ENCODE measurements at regions not wholly inside any gene's neighbourhood (a gene's known extent, or its start where the extent isn't known, plus 50 kb on each side); places are given as distances from the start of the nearest gene placed in this dataset.

DNA sequence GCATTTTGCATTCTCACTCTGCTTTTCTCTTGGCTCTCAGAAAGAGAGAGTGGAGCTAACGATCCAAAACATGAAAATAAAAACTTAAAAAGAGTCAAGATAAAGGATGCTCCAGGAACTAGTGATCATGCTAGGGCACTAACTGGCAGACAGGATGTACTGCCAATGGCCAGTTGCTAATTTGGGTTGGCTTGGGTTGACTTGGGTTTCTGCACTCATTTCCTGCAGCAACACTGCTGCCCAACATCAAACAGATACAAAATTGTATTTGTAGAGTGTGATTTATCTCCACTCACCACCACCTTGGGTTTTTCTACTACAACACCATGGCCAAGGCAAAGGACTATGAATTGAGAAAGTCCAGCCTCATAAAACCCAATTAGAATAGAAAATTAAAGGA, 662.3 kb upstream of the PTBP2 start:
- peak in 1 of 2 experiments; percentile 68; a peak in 1 of 4 replicates for TF ChIP-seq EP300 (IDR thresholded peaks at IDR 0.05; ENCODE audit: borderline replicate concordance in 1 of 2, low read depth in 1 of 2, low read length in 1 of 2)
- no peak for TF ChIP-seq SMC3 (IDR thresholded peaks at IDR 0.05; ENCODE audit: low read depth, low read length)
- TF ChIP-seq RFX5 (IDR thresholded peaks at IDR 0.05; ENCODE audit: low read length) = no peak
- no peak overlapping the region for H3K4me3 ChIP-seq (ENCODE audit: low read depth in 2 of 2, low read length in 1 of 2)
- 4% methylated on average over 1 of the region's 1 CpG for WGBS (ENCODE audit: low lambda C conversion rate)
- H3K9me3 ChIP-seq = no peaks in the 10 kb centered on the region
- no peaks in the 10 kb centered on the region for H3K36me3 ChIP-seq (replicated peaks in 1 of 2; ENCODE audit: control insufficient read depth in 1 of 2, insufficient read depth in 2 of 2, low read length in 1 of 2)
- H2AFZ ChIP-seq (ENCODE audit: low read depth) = no peak overlapping the region
- CTCF ChIA-PET = interaction anchor here (0.7 to 1.8 kb wide), 5 partner anchors 106 to 751 kb away, joined by 3 to 7 read pairs (median 4); no protein-coding TSS in a partner anchor
- H3K9me2 ChIP-seq = no peaks in the 10 kb centered on the region
- H3K27me3 ChIP-seq (ENCODE audit: insufficient read depth) = no peaks in the 10 kb centered on the region
- DNase-seq = peak; percentile 35
- H3K79me2 ChIP-seq (ENCODE audit: insufficient read depth) = no peaks in the 10 kb centered on the region
- no peaks in the 10 kb centered on the region for H3F3A ChIP-seq (replicated peaks; ENCODE audit: insufficient read depth)
- H3K4me2 ChIP-seq = no peak overlapping the region
- H4K20me1 ChIP-seq (ENCODE audit: insufficient read depth) = no peaks in the 10 kb centered on the region
- no peak overlapping the region for H3K9ac ChIP-seq
- POLR2A ChIA-PET = interaction anchor here (1.0 to 2.0 kb wide), 8 partner anchors 49 to 751 kb away, joined by 3 to 8 read pairs (median 5); no protein-coding TSS in a partner anchor
- peaks cover 0 to 15% of the 10 kb centered on the region in 2 experiments; a peak in 2 of 4 replicates for H3K4me1 ChIP-seq (ENCODE audit: control insufficient read depth in 1 of 2, insufficient read depth in 2 of 2, low read depth in 1 of 2, low read length in 1 of 2)
- H3K27ac ChIP-seq (ENCODE audit: low read depth in 2 of 2, low read length in 1 of 2) = peak overlapping the region in 1 of 2 experiments; percentile 99; a peak in 2 of 4 replicates

- no peak overlapping the region for H2AFZ ChIP-seq (ENCODE audit: low read depth)
- TF ChIP-seq CHD2 (IDR thresholded peaks at IDR 0.05; ENCODE audit: low read length, partially characterized antibody) (peak; percentile 83), GATA2 (CRISPR knock-in tag; IDR thresholded peaks at IDR 0.05) (peak; percentile 97), FOXJ3 (CRISPR knock-in tag; IDR thresholded peaks at IDR 0.05) (peak; percentile 92), TEAD4 (IDR thresholded peaks at IDR 0.05; ENCODE audit: borderline replicate concordance, insufficient read depth) (no peak), EP300 (IDR thresholded peaks at IDR 0.05; ENCODE audit: borderline replicate concordance in 1 of 2, low read depth in 1 of 2, low read length in 1 of 2) (peak in 1 of 2 experiments; percentile 97; a peak in 2 of 4 replicates), RAD21 (IDR thresholded peaks at IDR 0.05; ENCODE audit: low read length) (peak; percentile 25), RCOR1 (IDR thresholded peaks at IDR 0.05; ENCODE audit: low read length) (peak; percentile 77; the same call in 1 of the 2 replicates)
- TF ChIP-seq, protein P1, sequence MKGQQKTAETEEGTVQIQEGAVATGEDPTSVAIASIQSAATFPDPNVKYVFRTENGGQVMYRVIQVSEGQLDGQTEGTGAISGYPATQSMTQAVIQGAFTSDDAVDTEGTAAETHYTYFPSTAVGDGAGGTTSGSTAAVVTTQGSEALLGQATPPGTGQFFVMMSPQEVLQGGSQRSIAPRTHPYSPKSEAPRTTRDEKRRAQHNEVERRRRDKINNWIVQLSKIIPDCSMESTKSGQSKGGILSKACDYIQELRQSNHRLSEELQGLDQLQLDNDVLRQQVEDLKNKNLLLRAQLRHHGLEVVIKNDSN (IDR thresholded peaks at IDR 0.05; ENCODE audit: borderline replicate concordance, low read depth) = no peak
- H3K36me3 ChIP-seq (replicated peaks in 1 of 2; ENCODE audit: control insufficient read depth in 1 of 2, insufficient read depth in 2 of 2, low read length in 1 of 2) = no peaks in the 10 kb centered on the region
- H3K4me1 ChIP-seq (ENCODE audit: control insufficient read depth in 1 of 2, insufficient read depth in 2 of 2, low read depth in 1 of 2, low read length in 1 of 2) = peaks cover 0 to 15% of the 10 kb centered on the region in 2 experiments; a peak in 2 of 4 replicates
- H3K4me2 ChIP-seq = no peak overlapping the region
- no peaks in the 10 kb centered on the region for H4K20me1 ChIP-seq (ENCODE audit: insufficient read depth)
- no peaks in the 10 kb centered on the region for H3F3A ChIP-seq (replicated peaks; ENCODE audit: insufficient read depth)
- DNase-seq = peak; percentile 57
- CTCF ChIA-PET = interaction anchor here (0.7 to 1.8 kb wide), 5 partner anchors 107 to 751 kb away, joined by 3 to 7 read pairs (median 4); no protein-coding TSS in a partner anchor
- H3K79me2 ChIP-seq (ENCODE audit: insufficient read depth) = no peaks in the 10 kb centered on the region
- POLR2A ChIA-PET = interaction anchor here (1.0 to 2.0 kb wide), 7 partner anchors 50 to 678 kb away, joined by 4 to 8 read pairs (median 5); no protein-coding TSS in a partner anchor
- H3K27ac ChIP-seq (ENCODE audit: low read depth in 2 of 2, low read length in 1 of 2) = peak overlapping the region in 1 of 2 experiments; percentile 99; a peak in 2 of 4 replicates
- no peak overlapping the region for H3K9ac ChIP-seq
- H3K4me3 ChIP-seq (ENCODE audit: low read depth in 2 of 2, low read length in 1 of 2) = no peak overlapping the region
- H3K9me2 ChIP-seq = no peaks in the 10 kb centered on the region
- WGBS (ENCODE audit: low lambda C conversion rate) = 0% methylated on average over 3 of the region's 3 CpGs
- no peaks in the 10 kb centered on the region for H3K27me3 ChIP-seq (ENCODE audit: insufficient read depth)
- no peaks in the 10 kb centered on the region for H3K9me3 ChIP-seq
Measured at GRCh38 chr1:96059736-96060135, 661.8 kb upstream of the PTBP2 start.

DNA sequence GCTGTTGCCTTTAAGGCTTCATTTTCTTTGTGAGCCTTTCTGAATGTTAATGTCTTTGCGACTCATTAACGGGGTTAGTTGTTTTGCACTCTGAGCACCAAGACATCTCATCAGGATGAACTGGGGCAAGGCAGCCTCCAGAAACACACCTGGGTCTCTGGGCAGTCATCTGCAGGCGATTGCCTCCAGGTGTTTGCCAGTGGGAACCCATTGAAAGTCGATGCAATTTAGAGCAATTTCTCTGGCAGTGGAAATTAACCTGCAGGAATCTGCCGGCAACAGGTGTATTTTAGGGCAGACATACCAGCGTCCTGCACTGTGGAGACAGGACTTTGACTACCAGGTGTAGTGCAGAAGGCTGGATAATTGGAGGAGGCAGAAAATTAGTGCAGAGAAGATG, 661.0 kb upstream of the PTBP2 start:
- Histone ChIP-seq H3K9me2 (no peaks in the 10 kb centered on the region), H3K79me2 (ENCODE audit: insufficient read depth) (no peaks in the 10 kb centered on the region), H3K27ac (ENCODE audit: low read depth in 2 of 2, low read length in 1 of 2) (peak overlapping the region in 1 of 2 experiments; percentile 99; a peak in 2 of 4 replicates), H4K20me1 (ENCODE audit: insufficient read depth) (no peaks in the 10 kb centered on the region), H2AFZ (ENCODE audit: low read depth) (no peak overlapping the region), H3F3A (replicated peaks; ENCODE audit: insufficient read depth) (no peaks in the 10 kb centered on the region), H3K27me3 (ENCODE audit: insufficient read depth) (no peaks in the 10 kb centered on the region), H3K9ac (no peak overlapping the region), H3K9me3 (no peaks in the 10 kb centered on the region), H3K4me3 (ENCODE audit: low read depth in 2 of 2, low read length in 1 of 2) (no peak overlapping the region), H3K4me2 (no peak overlapping the region), H3K36me3 (replicated peaks in 1 of 2; ENCODE audit: control insufficient read depth in 1 of 2, insufficient read depth in 2 of 2, low read length in 1 of 2) (no peaks in the 10 kb centered on the region), H3K4me1 (ENCODE audit: control insufficient read depth in 1 of 2, insufficient read depth in 2 of 2, low read depth in 1 of 2, low read length in 1 of 2) (peaks cover 0 to 15% of the 10 kb centered on the region in 2 experiments; a peak in 2 of 4 replicates)
- WGBS (ENCODE audit: low lambda C conversion rate) = 50% methylated on average over 5 of the region's 6 CpGs
- CTCF ChIA-PET = no interaction called here
- POLR2A ChIA-PET = no interaction called here
- TF ChIP-seq MAX (IDR thresholded peaks at IDR 0.05; ENCODE audit: low read depth) (no peak), GATA2 (CRISPR knock-in tag; IDR thresholded peaks at IDR 0.05) (no peak), PBX3 (IDR thresholded peaks at IDR 0.05) (no peak), RFX5 (IDR thresholded peaks at IDR 0.05; ENCODE audit: low read length) (no peak), TCF12 (IDR thresholded peaks at IDR 0.05) (no peak), TAF1 (IDR thresholded peaks at IDR 0.05; ENCODE audit: borderline replicate concordance, low read depth, low read length) (no peak)
- DNase-seq = no peak

Measured in SK-N-SH (cell line).